B cell (primary cell): ENCODE measurements at regions not wholly inside any gene's neighbourhood (a gene's known extent, or its start where the extent isn't known, plus 50 kb on each side); places are given as distances from the start of the nearest gene placed in this dataset.

Source experiments
- ATAC-seq: fragments of 200-7000 bp; cut with Tn5 transposase; one replicate; pipeline ENCODE4 v1.10.0; 2021; ENCODE audit warnings: low read depth, mild to moderate bottlenecking, moderate number of reproducible peaks, moderate library complexity
- CTCF ChIA-PET: fragments of 350-600 bp; sonication (Branson Sonifier 250); formaldehyde crosslinking; loops from one replicate; lab custom pipeline; 2021; ENCODE audit warnings: antibody characterized with exemption, inconsistent platforms; lab: Charles Lee
- POLR2A ChIA-PET: fragments of 350-600 bp; sonication (Branson Sonifier 250); formaldehyde crosslinking; loops from one replicate; lab custom pipeline; 2021; ENCODE audit warnings: antibody characterized with exemption; lab: Charles Lee
- DNase-seq: peaks from one replicate; pipeline ENCODE4 v3.0.0; 2013
- H2AFZ ChIP-seq: 2 replicates; pipeline ENCODE4 v1.6.1; 2012; ENCODE audit warnings: mild to moderate bottlenecking, low read depth, low read length; ENCODE audit not compliant: insufficient read depth, poor library complexity, severe bottlenecking
- H3K27ac ChIP-seq, 2 donors: 1 replicate in 1 of 2; 2 replicates in 1 of 2; pipeline ENCODE4 v1.5.1; 2012 to 2013; ENCODE audit warnings: low read length in 2 of 2, mild to moderate bottlenecking in 2 of 2, moderate library complexity in 1 of 2
- H3K27me3 ChIP-seq, 4 experiments: fragments of 200-600 bp in 1 of 4; sonication (generic) in 1 of 4; replicated peaks in 1 of 4; 1 replicate in 2 of 4; 2 replicates in 2 of 4; pipeline versions ENCODE4 v1.6.1 to v1.7.0; 2013 to 2016; ENCODE audit warnings: low read length in 3 of 4, mild to moderate bottlenecking in 2 of 4, mixed read lengths in 1 of 4, moderate library complexity in 1 of 4; ENCODE audit not compliant: insufficient read depth in 4 of 4, control insufficient read depth in 3 of 4; ENCODE audit errors: control extremely low read depth in 1 of 4
- H3K36me3 ChIP-seq, 2 experiments: replicated peaks in 1 of 2; 1 replicate in 1 of 2; 2 replicates in 1 of 2; pipeline versions ENCODE4 v1.6.1 to v1.7.1; 2013; ENCODE audit warnings: low read length in 1 of 2; ENCODE audit not compliant: insufficient read depth in 2 of 2, control insufficient read depth in 1 of 2; ENCODE audit errors: control extremely low read depth in 1 of 2, extremely low read depth in 1 of 2
- H3K4me1 ChIP-seq, 2 donors: fragments of 200-600 bp in 1 of 2; sonication (generic) in 1 of 2; 1 replicate in 1 of 2; 2 replicates in 1 of 2; pipeline versions ENCODE4 v1.5.1 to v1.6.1; 2013 to 2017; ENCODE audit warnings: low read length in 2 of 2; ENCODE audit not compliant: control insufficient read depth in 2 of 2, insufficient read depth in 2 of 2
- H3K4me2 ChIP-seq: replicated peaks from 2 replicates; pipeline ENCODE3; 2012; ENCODE audit warnings: mild to moderate bottlenecking, low read depth, low read length; ENCODE audit not compliant: poor library complexity, severe bottlenecking
- H3K4me3 ChIP-seq, 5 experiments: fragments of 200-600 bp in 1 of 5; sonication (generic) in 1 of 5; 1 replicate in 3 of 5; 2 replicates in 2 of 5; pipeline versions ENCODE4 v1.5.1 to v1.7.0; 2011 to 2016; ENCODE audit warnings: low read length in 4 of 5, mild to moderate bottlenecking in 4 of 5, low read depth in 2 of 5, control low read depth in 1 of 5, moderate library complexity in 1 of 5; ENCODE audit not compliant: insufficient read depth in 1 of 5; ENCODE audit errors: control extremely low read depth in 1 of 5, extremely low read depth in 1 of 5
- H3K79me2 ChIP-seq: fragments of 200-600 bp; sonication (generic); one replicate; pipeline ENCODE4 v1.6.0; 2016; ENCODE audit warnings: low read length; ENCODE audit not compliant: control insufficient read depth, insufficient read depth
- H3K9ac ChIP-seq: fragments of 200-600 bp; sonication (generic); 2 replicates; pipeline ENCODE4 v1.6.1; 2017; ENCODE audit warnings: mild to moderate bottlenecking, low read length, moderate library complexity
- H3K9me3 ChIP-seq, 3 donors: one replicate each; pipeline versions ENCODE4 v1.6.1 to v1.7.1; 2013; ENCODE audit warnings: low read length in 2 of 3; ENCODE audit not compliant: control insufficient read depth in 2 of 3, insufficient read depth in 1 of 3; ENCODE audit errors: control extremely low read depth in 1 of 3
- H4K20me1 ChIP-seq: 2 replicates; pipeline ENCODE4 v1.6.0; 2012; ENCODE audit warnings: mild to moderate bottlenecking, low read length; ENCODE audit not compliant: insufficient read depth, control insufficient read depth, poor library complexity, severe bottlenecking
- H3K27ac Mint-ChIP-seq: one replicate; pipeline ENCODE4 v1.8.0; 2021; ENCODE audit warnings: mixed read lengths
- H3K27me3 Mint-ChIP-seq: one replicate; pipeline ENCODE4 v1.8.0; 2021; ENCODE audit warnings: mixed read lengths
- H3K4me1 Mint-ChIP-seq: one replicate; pipeline ENCODE4 v1.8.0; 2021; ENCODE audit warnings: mixed read lengths
- H3K4me3 Mint-ChIP-seq: one replicate; pipeline ENCODE4 v1.8.0; 2021; ENCODE audit warnings: mixed read lengths
- H3K9me3 Mint-ChIP-seq: one replicate; pipeline ENCODE4 v1.8.0; 2022; ENCODE audit warnings: mixed read lengths; ENCODE audit not compliant: insufficient read depth
- EZH2 ChIP-seq: IDR thresholded peaks from 2 replicates; pipeline ENCODE4 v1.6.1; 2012; ENCODE audit warnings: borderline replicate concordance, low read depth, mild to moderate bottlenecking, moderate library complexity, low read length; ENCODE audit not compliant: insufficient read depth, poor library complexity, severe bottlenecking
- WGBS: methylation state at CpG from one replicate; pipeline ENCODE4 v1.1.5; 2013; ENCODE audit warnings: missing lambda C conversion rate; ENCODE audit not compliant: insufficient coverage; 5-methylcytosine and 5-hydroxymethylcytosine counted together
- intact Hi-C: fragments of 100-400 bp; cut with micrococcal nuclease; formaldehyde crosslinking; loops from one replicate; pipeline ENCODE4 v1.10.0; 2022
- TF ChIP-seq, protein P1 (sequence below): fragments of 200-600 bp; IDR thresholded peaks from one replicate; pipeline ENCODE4 v1.8.0; 2022; ENCODE audit warnings: antibody characterized with exemption, mild to moderate bottlenecking

GRCh38 chr6:19289457-19289856, 547.7 kb upstream of the ID4 start:
- Histone ChIP-seq H2AFZ (no peak overlapping the region), H3K9me3 (no peaks in the 10 kb centered on the region), H3K4me1 (no peaks in the 10 kb centered on the region), H3K4me3 (no peak overlapping the region), H3K27me3 (no peaks in the 10 kb centered on the region), H3K27ac (no peak overlapping the region), H3K4me2 (no peak overlapping the region), H3K79me2 (no peaks in the 10 kb centered on the region), H3K36me3 (no peaks in the 10 kb centered on the region), H4K20me1 (no peaks in the 10 kb centered on the region), H3K9ac (no peak overlapping the region)
- Mint-ChIP-seq H3K9me3 (peaks cover 4% of the 10 kb centered on the region), H3K4me3 (no peak overlapping the region), H3K27ac (no peak overlapping the region), H3K27me3 (no peaks in the 10 kb centered on the region), H3K4me1 (no peaks in the 10 kb centered on the region)
- ATAC-seq = no peak
- no peak for DNase-seq
- ChIA-PET CTCF (no interaction called here), POLR2A (no interaction called here)
- intact Hi-C loops = no loop called here
- TF ChIP-seq, protein P1, sequence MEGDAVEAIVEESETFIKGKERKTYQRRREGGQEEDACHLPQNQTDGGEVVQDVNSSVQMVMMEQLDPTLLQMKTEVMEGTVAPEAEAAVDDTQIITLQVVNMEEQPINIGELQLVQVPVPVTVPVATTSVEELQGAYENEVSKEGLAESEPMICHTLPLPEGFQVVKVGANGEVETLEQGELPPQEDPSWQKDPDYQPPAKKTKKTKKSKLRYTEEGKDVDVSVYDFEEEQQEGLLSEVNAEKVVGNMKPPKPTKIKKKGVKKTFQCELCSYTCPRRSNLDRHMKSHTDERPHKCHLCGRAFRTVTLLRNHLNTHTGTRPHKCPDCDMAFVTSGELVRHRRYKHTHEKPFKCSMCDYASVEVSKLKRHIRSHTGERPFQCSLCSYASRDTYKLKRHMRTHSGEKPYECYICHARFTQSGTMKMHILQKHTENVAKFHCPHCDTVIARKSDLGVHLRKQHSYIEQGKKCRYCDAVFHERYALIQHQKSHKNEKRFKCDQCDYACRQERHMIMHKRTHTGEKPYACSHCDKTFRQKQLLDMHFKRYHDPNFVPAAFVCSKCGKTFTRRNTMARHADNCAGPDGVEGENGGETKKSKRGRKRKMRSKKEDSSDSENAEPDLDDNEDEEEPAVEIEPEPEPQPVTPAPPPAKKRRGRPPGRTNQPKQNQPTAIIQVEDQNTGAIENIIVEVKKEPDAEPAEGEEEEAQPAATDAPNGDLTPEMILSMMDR = no peak
- no peak for TF ChIP-seq EZH2

GRCh38 chr6:19297880-19298279, 539.3 kb upstream of the ID4 start:
- ATAC-seq = no peak
- no peak overlapping the region for H3K27ac Mint-ChIP-seq
- Histone ChIP-seq H3K36me3 (no peaks in the 10 kb centered on the region), H2AFZ (no peak overlapping the region), H3K4me2 (no peak overlapping the region), H3K79me2 (no peaks in the 10 kb centered on the region), H4K20me1 (no peaks in the 10 kb centered on the region), H3K27ac (no peak overlapping the region), H3K4me3 (no peak overlapping the region), H3K9me3 (peaks cover 0 to 8% (median 0%) of the 10 kb centered on the region in 3 donors), H3K4me1 (no peaks in the 10 kb centered on the region), H3K9ac (no peak overlapping the region), H3K27me3 (no peaks in the 10 kb centered on the region)
- ChIA-PET POLR2A (no interaction called here), CTCF (no interaction called here)
- WGBS = no CpG with 5 or more reads among the region's 4 CpGs
- TF ChIP-seq EZH2 = no peak
- TF ChIP-seq, protein P1 = no peak
- H3K4me3 Mint-ChIP-seq = no peak overlapping the region
- H3K9me3 Mint-ChIP-seq = peaks cover 4% of the 10 kb centered on the region
- H3K27me3 Mint-ChIP-seq = no peaks in the 10 kb centered on the region
- intact Hi-C loops = no loop called here
- H3K4me1 Mint-ChIP-seq = no peaks in the 10 kb centered on the region
- no peak for DNase-seq
